ENCODE measurements at regions not wholly inside any gene's neighbourhood (a gene's known extent, or its start where the extent isn't known, plus 50 kb on each side); places are given as distances from the start of the nearest gene placed in this dataset.

GRCh38 chr3:805326-805725, 287.5 kb upstream of the CNTN6 start:
- Histone ChIP-seq H4K20me1 (ENCODE audit: low read depth, low read length) (no peaks in the 10 kb centered on the region), H3K79me2 (ENCODE audit: insufficient read depth, low read length) (no peaks in the 10 kb centered on the region), H2AFZ (ENCODE audit: low read depth, low read length, severe bottlenecking) (no peak overlapping the region), H3K36me3 (ENCODE audit: low read length) (no peaks in the 10 kb centered on the region), H3K27me3 (ENCODE audit: low read length) (no peaks in the 10 kb centered on the region), H3K9me3 (ENCODE audit: insufficient read depth, low read length) (no peaks in the 10 kb centered on the region), H3K27ac (ENCODE audit: low read depth, low read length) (no peak overlapping the region), H3K9me2 (replicated peaks; ENCODE audit: insufficient read depth, low read length) (no peaks in the 10 kb centered on the region), H3K4me2 (ENCODE audit: low read depth, low read length, poor library complexity, severe bottlenecking) (no peak overlapping the region), H3F3A (ENCODE audit: insufficient read depth) (no peaks in the 10 kb centered on the region), H3K4me3 (ENCODE audit: insufficient read depth, low read length, poor library complexity, severe bottlenecking) (no peak overlapping the region), H3K9ac (ENCODE audit: low read length) (no peak overlapping the region)
- no peak for TF ChIP-seq EZH2phosphoT487 (conservative IDR thresholded peaks at IDR 0.05; ENCODE audit: low read length)
- TF ChIP-seq CTCF (IDR thresholded peaks at IDR 0.05; ENCODE audit: insufficient read depth, low read length, poor library complexity, severe bottlenecking): no peak

GRCh38 chr3:806006-806405, 286.8 kb upstream of the CNTN6 start:
- H3K9me3 ChIP-seq (ENCODE audit: insufficient read depth, low read length): no peaks in the 10 kb centered on the region
- H3K9ac ChIP-seq (ENCODE audit: low read length): no peak overlapping the region
- no peak overlapping the region for H3K4me2 ChIP-seq (ENCODE audit: low read depth, low read length, poor library complexity, severe bottlenecking)
- no peak overlapping the region for H3K27ac ChIP-seq (ENCODE audit: low read depth, low read length)
- no peaks in the 10 kb centered on the region for H3F3A ChIP-seq (ENCODE audit: insufficient read depth)
- H3K36me3 ChIP-seq (ENCODE audit: low read length): no peaks in the 10 kb centered on the region
- H3K27me3 ChIP-seq (ENCODE audit: low read length): no peaks in the 10 kb centered on the region
- no peak for TF ChIP-seq EZH2phosphoT487 (conservative IDR thresholded peaks at IDR 0.05; ENCODE audit: low read length)
- no peak for TF ChIP-seq CTCF (IDR thresholded peaks at IDR 0.05; ENCODE audit: insufficient read depth, low read length, poor library complexity, severe bottlenecking)
- no peaks in the 10 kb centered on the region for H3K79me2 ChIP-seq (ENCODE audit: insufficient read depth, low read length)
- H3K9me2 ChIP-seq (replicated peaks; ENCODE audit: insufficient read depth, low read length): no peaks in the 10 kb centered on the region
- no peaks in the 10 kb centered on the region for H4K20me1 ChIP-seq (ENCODE audit: low read depth, low read length)
- H3K4me3 ChIP-seq (ENCODE audit: insufficient read depth, low read length, poor library complexity, severe bottlenecking): no peak overlapping the region
- no peak overlapping the region for H2AFZ ChIP-seq (ENCODE audit: low read depth, low read length, severe bottlenecking)

- TF ChIP-seq CTCF (IDR thresholded peaks at IDR 0.05; ENCODE audit: insufficient read depth, low read length, poor library complexity, severe bottlenecking) (no peak), EZH2phosphoT487 (conservative IDR thresholded peaks at IDR 0.05; ENCODE audit: low read length) (no peak)
- Histone ChIP-seq H3K9ac (ENCODE audit: low read length) (no peak overlapping the region), H3K4me3 (ENCODE audit: insufficient read depth, low read length, poor library complexity, severe bottlenecking) (no peak overlapping the region), H3K79me2 (ENCODE audit: insufficient read depth, low read length) (no peaks in the 10 kb centered on the region), H3K27me3 (ENCODE audit: low read length) (no peaks in the 10 kb centered on the region), H3K36me3 (ENCODE audit: low read length) (no peaks in the 10 kb centered on the region), H3F3A (ENCODE audit: insufficient read depth) (no peaks in the 10 kb centered on the region), H3K27ac (ENCODE audit: low read depth, low read length) (no peak overlapping the region), H4K20me1 (ENCODE audit: low read depth, low read length) (no peaks in the 10 kb centered on the region), H3K9me2 (replicated peaks; ENCODE audit: insufficient read depth, low read length) (no peaks in the 10 kb centered on the region), H3K4me2 (ENCODE audit: low read depth, low read length, poor library complexity, severe bottlenecking) (no peak overlapping the region), H2AFZ (ENCODE audit: low read depth, low read length, severe bottlenecking) (no peak overlapping the region), H3K9me3 (ENCODE audit: insufficient read depth, low read length) (no peaks in the 10 kb centered on the region)
Measured at GRCh38 chr3:816605-817004, 276.2 kb upstream of the CNTN6 start.

- H3F3A ChIP-seq (ENCODE audit: insufficient read depth): no peaks in the 10 kb centered on the region
- H3K9me3 ChIP-seq (ENCODE audit: insufficient read depth, low read length): no peaks in the 10 kb centered on the region
- no peak overlapping the region for H3K4me3 ChIP-seq (ENCODE audit: insufficient read depth, low read length, poor library complexity, severe bottlenecking)
- no peak overlapping the region for H3K27ac ChIP-seq (ENCODE audit: low read depth, low read length)
- no peak overlapping the region for H3K9ac ChIP-seq (ENCODE audit: low read length)
- no peak overlapping the region for H2AFZ ChIP-seq (ENCODE audit: low read depth, low read length, severe bottlenecking)
- H3K79me2 ChIP-seq (ENCODE audit: insufficient read depth, low read length): no peaks in the 10 kb centered on the region
- H3K9me2 ChIP-seq (replicated peaks; ENCODE audit: insufficient read depth, low read length): no peaks in the 10 kb centered on the region
- H3K4me2 ChIP-seq (ENCODE audit: low read depth, low read length, poor library complexity, severe bottlenecking): no peak overlapping the region
- H3K27me3 ChIP-seq (ENCODE audit: low read length): no peaks in the 10 kb centered on the region
- H4K20me1 ChIP-seq (ENCODE audit: low read depth, low read length): no peaks in the 10 kb centered on the region
- no peaks in the 10 kb centered on the region for H3K36me3 ChIP-seq (ENCODE audit: low read length)
- TF ChIP-seq EZH2phosphoT487 (conservative IDR thresholded peaks at IDR 0.05; ENCODE audit: low read length): no peak
- no peak for TF ChIP-seq CTCF (IDR thresholded peaks at IDR 0.05; ENCODE audit: insufficient read depth, low read length, poor library complexity, severe bottlenecking)
Measured at GRCh38 chr3:834679-835078, 258.1 kb upstream of the CNTN6 start.
